Smooth muscle cell (in vitro differentiated cells): ENCODE measurements at regions not wholly inside any gene's neighbourhood (a gene's known extent, or its start where the extent isn't known, plus 50 kb on each side); places are given as distances from the start of the nearest gene placed in this dataset.

Experiments used
- DNase-seq: peaks from one replicate; lab custom pipeline; 2025; ENCODE audit not compliant: unreplicated experiment; lab: John Stamatoyannopoulos, UW
- H2AFZ ChIP-seq: fragments of 200-600 bp; sonication (generic); 2 replicates; pipeline ENCODE4 v1.6.0; 2016; ENCODE audit warnings: antibody characterized with exemption, low read depth, mild to moderate bottlenecking
- H3F3A ChIP-seq: fragments of 200-600 bp; sonication (generic); 2 replicates; pipeline ENCODE4 v1.6.0; 2017; ENCODE audit warnings: antibody characterized with exemption, low read depth
- H3K27ac ChIP-seq: fragments of 200-600 bp; sonication (generic); 2 replicates; pipeline ENCODE4 v1.5.1; 2016; ENCODE audit warnings: low read depth, mild to moderate bottlenecking
- H3K27me3 ChIP-seq: fragments of 200-600 bp; sonication (generic); 2 replicates; pipeline ENCODE4 v1.6.1; 2016; ENCODE audit warnings: low read depth, mild to moderate bottlenecking
- H3K36me3 ChIP-seq: fragments of 200-600 bp; sonication (generic); 2 replicates; pipeline ENCODE4 v1.5.1; 2016; ENCODE audit warnings: low read depth
- H3K4me1 ChIP-seq: fragments of 200-600 bp; sonication (generic); 2 replicates; pipeline ENCODE4 v1.5.1; 2016; ENCODE audit warnings: low read depth
- H3K4me2 ChIP-seq: fragments of 200-600 bp; sonication (generic); 2 replicates; pipeline ENCODE4 v1.6.0; 2016; ENCODE audit warnings: mild to moderate bottlenecking
- H3K4me3 ChIP-seq: fragments of 200-600 bp; sonication (generic); 2 replicates; pipeline ENCODE4 v1.5.1; 2016; ENCODE audit warnings: mild to moderate bottlenecking
- H3K79me2 ChIP-seq: fragments of 200-600 bp; sonication (generic); 2 replicates; pipeline ENCODE4 v1.6.0; 2016; ENCODE audit warnings: low read depth, mild to moderate bottlenecking
- H3K9ac ChIP-seq: fragments of 200-600 bp; sonication (generic); 2 replicates; pipeline ENCODE4 v1.6.0; 2016; ENCODE audit warnings: low read depth
- H3K9me3 ChIP-seq: fragments of 200-600 bp; sonication (generic); replicated peaks from 2 replicates; pipeline ENCODE4 v1.5.1; 2016; ENCODE audit warnings: low read depth
- H4K20me1 ChIP-seq: fragments of 200-600 bp; sonication (generic); 2 replicates; pipeline ENCODE4 v1.6.0; 2016; ENCODE audit warnings: low read depth
- CTCF ChIP-seq: fragments of 200-600 bp; sonication (generic); IDR thresholded peaks from 2 replicates; pipeline ENCODE4 v1.5.1; 2017; ENCODE audit warnings: borderline replicate concordance, mild to moderate bottlenecking, antibody characterized with exemption; ENCODE audit not compliant: insufficient read depth, poor library complexity, severe bottlenecking
- WGBS: methylation state at CpG from one replicate; pipeline ENCODE4 v1.1.7; 2016; ENCODE audit warnings: low lambda C conversion rate; 5-methylcytosine and 5-hydroxymethylcytosine counted together

GRCh38 chr15:26391567-26392194 is 381.2 kb downstream of the GABRB3 start:
- Histone ChIP-seq H3K4me2 (no peak overlapping the region), H3K9me3 (no peaks in the 10 kb centered on the region), H2AFZ (no peak overlapping the region), H3K4me1 (no peaks in the 10 kb centered on the region), H3K4me3 (no peak overlapping the region), H3K9ac (no peak overlapping the region), H3K27me3 (peaks cover 13% of the 10 kb centered on the region), H3K79me2 (no peaks in the 10 kb centered on the region), H4K20me1 (no peaks in the 10 kb centered on the region), H3F3A (no peaks in the 10 kb centered on the region), H3K27ac (no peak overlapping the region), H3K36me3 (no peaks in the 10 kb centered on the region)
- TF ChIP-seq CTCF: no peak
- WGBS: 82% methylated on average over 5 of the region's 5 CpGs
- no peak for DNase-seq

- no peaks in the 10 kb centered on the region for H4K20me1 ChIP-seq
- H3K9me3 ChIP-seq: no peaks in the 10 kb centered on the region
- H3K4me2 ChIP-seq: no peak overlapping the region
- no peak overlapping the region for H3K4me3 ChIP-seq
- no peak for DNase-seq
- H3K79me2 ChIP-seq: no peaks in the 10 kb centered on the region
- no peaks in the 10 kb centered on the region for H3K27me3 ChIP-seq
- H3F3A ChIP-seq: no peaks in the 10 kb centered on the region
- 90% methylated on average over 8 of the region's 8 CpGs for WGBS
- no peak overlapping the region for H3K9ac ChIP-seq
- no peak for TF ChIP-seq CTCF
- H2AFZ ChIP-seq: no peak overlapping the region
- H3K27ac ChIP-seq: no peak overlapping the region
- no peaks in the 10 kb centered on the region for H3K4me1 ChIP-seq
- H3K36me3 ChIP-seq: no peaks in the 10 kb centered on the region
Measured at GRCh38 chr15:26382444-26383072, 390.3 kb downstream of the GABRB3 start.

GRCh38 chr15:26378304-26378703 is 394.6 kb downstream of the GABRB3 start:
- Histone ChIP-seq H3K36me3 (no peaks in the 10 kb centered on the region), H3K9ac (no peak overlapping the region), H3K79me2 (no peaks in the 10 kb centered on the region), H3K4me3 (no peak overlapping the region), H3F3A (no peaks in the 10 kb centered on the region), H4K20me1 (no peaks in the 10 kb centered on the region), H3K4me1 (no peaks in the 10 kb centered on the region), H3K4me2 (no peak overlapping the region), H3K27me3 (no peaks in the 10 kb centered on the region), H3K27ac (no peak overlapping the region), H3K9me3 (no peaks in the 10 kb centered on the region), H2AFZ (no peak overlapping the region)
- DNase-seq: no peak
- TF ChIP-seq CTCF: no peak
- WGBS: 38% methylated on average over 2 of the region's 2 CpGs

GRCh38 chr15:26376243-26376642 is 396.6 kb downstream of the GABRB3 start:
- H3F3A ChIP-seq: no peaks in the 10 kb centered on the region
- TF ChIP-seq CTCF: no peak
- H3K27ac ChIP-seq: no peak overlapping the region
- no peaks in the 10 kb centered on the region for H3K4me1 ChIP-seq
- H3K9ac ChIP-seq: no peak overlapping the region
- H3K27me3 ChIP-seq: no peaks in the 10 kb centered on the region
- no peak for DNase-seq
- no peak overlapping the region for H3K4me2 ChIP-seq
- WGBS: 74% methylated on average over 2 of the region's 2 CpGs
- no peaks in the 10 kb centered on the region for H3K9me3 ChIP-seq
- no peak overlapping the region for H3K4me3 ChIP-seq
- no peak overlapping the region for H2AFZ ChIP-seq
- H3K36me3 ChIP-seq: no peaks in the 10 kb centered on the region
- H4K20me1 ChIP-seq: no peaks in the 10 kb centered on the region
- no peaks in the 10 kb centered on the region for H3K79me2 ChIP-seq
